Esophagus muscularis mucosa (tissue), 4 donors: ENCODE measurements at regions not wholly inside any gene's neighbourhood (a gene's known extent, or its start where the extent isn't known, plus 50 kb on each side); places are given as distances from the start of the nearest gene placed in this dataset.

Source experiments
- EP300 ChIP-seq: sonication (generic); formaldehyde crosslinking; IDR thresholded peaks from one replicate; pipeline ENCODE4 v1.6.1; 2017; ENCODE audit warnings: antibody characterized with exemption
- POLR2A ChIP-seq: fragments of 450-650 bp; IDR thresholded peaks from one replicate; pipeline ENCODE4 v1.6.1; 2017; ENCODE audit warnings: antibody characterized with exemption, moderate library complexity, mild to moderate bottlenecking, low read depth
- POLR2AphosphoS5 ChIP-seq, 2 donors: sonication (generic); formaldehyde crosslinking; IDR thresholded peaks; one replicate each; pipeline ENCODE4 v1.6.1; 2017; ENCODE audit warnings: antibody characterized with exemption in 2 of 2
- TF ChIP-seq, protein P1 (sequence below), 3 experiments: fragments of 200-600 bp in 2 of 3; fragments of 450-650 bp in 1 of 3; sonication (generic) in 2 of 3; IDR thresholded peaks; one replicate each; pipeline ENCODE4 v1.5.1; 2017 to 2019; ENCODE audit warnings: antibody characterized with exemption in 3 of 3, mild to moderate bottlenecking in 2 of 3, moderate library complexity in 1 of 3

DNA sequence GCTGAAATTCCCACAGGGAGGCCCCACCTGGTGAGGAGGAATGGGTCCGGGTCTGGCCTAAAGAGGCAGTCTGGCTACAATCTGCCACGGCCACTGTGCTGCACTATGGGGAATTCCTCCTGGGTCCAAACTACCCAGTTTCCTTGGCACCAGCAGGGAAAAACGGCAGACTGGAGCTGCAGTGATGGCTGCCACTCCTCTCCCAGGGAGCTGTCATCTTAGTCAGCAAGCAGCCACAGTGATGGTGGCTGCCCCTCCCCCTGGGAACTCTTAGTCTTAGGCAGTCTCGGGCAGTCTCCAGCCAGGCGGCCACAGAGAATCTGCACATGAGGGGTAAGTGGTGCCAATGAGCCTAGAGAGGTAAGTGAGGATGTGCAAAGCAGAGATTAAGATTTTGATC is 205.8 kb downstream of the TMEM38B start:
- TF ChIP-seq POLR2A (no peak), POLR2AphosphoS5 (IDR thresholded peaks at IDR 0.05) (no peak), EP300 (no peak)
- TF ChIP-seq, protein P1, sequence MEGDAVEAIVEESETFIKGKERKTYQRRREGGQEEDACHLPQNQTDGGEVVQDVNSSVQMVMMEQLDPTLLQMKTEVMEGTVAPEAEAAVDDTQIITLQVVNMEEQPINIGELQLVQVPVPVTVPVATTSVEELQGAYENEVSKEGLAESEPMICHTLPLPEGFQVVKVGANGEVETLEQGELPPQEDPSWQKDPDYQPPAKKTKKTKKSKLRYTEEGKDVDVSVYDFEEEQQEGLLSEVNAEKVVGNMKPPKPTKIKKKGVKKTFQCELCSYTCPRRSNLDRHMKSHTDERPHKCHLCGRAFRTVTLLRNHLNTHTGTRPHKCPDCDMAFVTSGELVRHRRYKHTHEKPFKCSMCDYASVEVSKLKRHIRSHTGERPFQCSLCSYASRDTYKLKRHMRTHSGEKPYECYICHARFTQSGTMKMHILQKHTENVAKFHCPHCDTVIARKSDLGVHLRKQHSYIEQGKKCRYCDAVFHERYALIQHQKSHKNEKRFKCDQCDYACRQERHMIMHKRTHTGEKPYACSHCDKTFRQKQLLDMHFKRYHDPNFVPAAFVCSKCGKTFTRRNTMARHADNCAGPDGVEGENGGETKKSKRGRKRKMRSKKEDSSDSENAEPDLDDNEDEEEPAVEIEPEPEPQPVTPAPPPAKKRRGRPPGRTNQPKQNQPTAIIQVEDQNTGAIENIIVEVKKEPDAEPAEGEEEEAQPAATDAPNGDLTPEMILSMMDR (IDR thresholded peaks at IDR 0.05), result no peak
